NCI-H524 treated with DMSO at 0.1 percent for 48 hours (cell line): ENCODE measurements at regions not wholly inside any gene's neighbourhood (a gene's known extent, or its start where the extent isn't known, plus 50 kb on each side); places are given as distances from the start of the nearest gene placed in this dataset.

Source experiments
- DNase-seq: peaks from one replicate; lab custom pipeline; 2025; lab: John Stamatoyannopoulos, UW

GRCh38 chr18:75588412-75588811, 160.9 kb upstream of the SMIM21 start:
- no peak for DNase-seq

- DNase-seq = no peak
Observed at GRCh38 chr18:75587131-75587530, 159.6 kb upstream of the SMIM21 start.

- no peak for DNase-seq
Observed at GRCh38 chr18:75586130-75586889, 158.8 kb upstream of the SMIM21 start.

GRCh38 chr18:75582940-75583339, 155.4 kb upstream of the SMIM21 start:
- no peak for DNase-seq

GRCh38 chr18:75582406-75582821, 154.9 kb upstream of the SMIM21 start:
- no peak for DNase-seq

- DNase-seq = no peak
Observed at GRCh38 chr18:75581336-75582131, 154.0 kb upstream of the SMIM21 start.

- DNase-seq = no peak
Observed at GRCh38 chr18:75574187-75574586, 146.7 kb upstream of the SMIM21 start.

GRCh38 chr18:75563150-75563549, 135.6 kb upstream of the SMIM21 start:
- DNase-seq = no peak

GRCh38 chr18:75562216-75562615, 134.7 kb upstream of the SMIM21 start:
- DNase-seq = no peak

GRCh38 chr18:75558790-75559189, 131.3 kb upstream of the SMIM21 start:
- no peak for DNase-seq

GRCh38 chr18:75556841-75557240, 129.3 kb upstream of the SMIM21 start:
- no peak for DNase-seq

GRCh38 chr18:75554644-75555185, 127.2 kb upstream of the SMIM21 start:
- DNase-seq = no peak

GRCh38 chr18:75554176-75554575, 126.7 kb upstream of the SMIM21 start:
- no peak for DNase-seq

GRCh38 chr18:75553021-75553420, 125.5 kb upstream of the SMIM21 start:
- DNase-seq = no peak

- no peak for DNase-seq
Observed at GRCh38 chr18:75551071-75551470, 123.6 kb upstream of the SMIM21 start.

GRCh38 chr18:75548353-75548905, 120.9 kb upstream of the SMIM21 start:
- DNase-seq = peak; percentile 35

- no peak for DNase-seq
Observed at GRCh38 chr18:75546964-75547363, 119.5 kb upstream of the SMIM21 start.

GRCh38 chr18:75545189-75545588, 117.7 kb upstream of the SMIM21 start:
- no peak for DNase-seq

GRCh38 chr18:75544496-75544895, 117.0 kb upstream of the SMIM21 start:
- no peak for DNase-seq

- no peak for DNase-seq
Observed at GRCh38 chr18:75544051-75544481, 116.6 kb upstream of the SMIM21 start.

- no peak for DNase-seq
Observed at GRCh38 chr18:75538727-75539126, 111.2 kb upstream of the SMIM21 start.

GRCh38 chr18:75533950-75534349, 106.4 kb upstream of the SMIM21 start:
- DNase-seq = no peak

GRCh38 chr18:75533209-75533608, 105.7 kb upstream of the SMIM21 start:
- no peak for DNase-seq
